ENCODE measurements at regions not wholly inside any gene's neighbourhood (a gene's known extent, or its start where the extent isn't known, plus 50 kb on each side); places are given as distances from the start of the nearest gene placed in this dataset.

GRCh38 chr5:168147106-168147505 lies 144.3 kb upstream of the WWC1 start:
- H3K36me3 Mint-ChIP-seq, result no peaks in the 10 kb centered on the region
- H3K4me3 Mint-ChIP-seq, result no peak overlapping the region
- H4K20me1 ChIP-seq (ENCODE audit: insufficient read depth, low read length), result no peaks in the 10 kb centered on the region
- no peaks in the 10 kb centered on the region for H3K9me3 Mint-ChIP-seq
- no peak overlapping the region for H3K4me3 ChIP-seq (replicated peaks in 1 of 3; ENCODE audit: low read depth in 2 of 3, low read length in 3 of 3)
- no peak overlapping the region for H3K27ac ChIP-seq (ENCODE audit: low read depth in 1 of 2, low read length in 2 of 2)
- peaks cover 0 to 6% (median 2%) of the 10 kb centered on the region in 3 donors for H3K27me3 Mint-ChIP-seq (ENCODE audit: low read depth in 3 of 3)
- H3K4me2 ChIP-seq (replicated peaks; ENCODE audit: extremely low read depth, low read length, poor library complexity, severe bottlenecking), result no peak overlapping the region
- no peak for TF ChIP-seq CTCF (IDR thresholded peaks at IDR 0.05)
- intact Hi-C loops (cut with micrococcal nuclease), result no loop called here
- 86% methylated on average over 4 of the region's 8 CpGs for WGBS (ENCODE audit: insufficient coverage)
- no peaks in the 10 kb centered on the region for H3K9me3 ChIP-seq (replicated peaks in 1 of 2; ENCODE audit: control insufficient read depth in 1 of 2, insufficient read depth in 1 of 2, low read length in 2 of 2)
- H3K79me2 ChIP-seq (ENCODE audit: insufficient read depth, low read length), result no peaks in the 10 kb centered on the region
- H3K9ac ChIP-seq (ENCODE audit: insufficient read depth, low read length, poor library complexity, severe bottlenecking), result no peak overlapping the region
- peaks cover 7 to 11% of the 10 kb centered on the region in 2 donors for H3K4me1 ChIP-seq (ENCODE audit: control insufficient read depth in 1 of 2, insufficient read depth in 2 of 2, low read length in 2 of 2)
- H3K36me3 ChIP-seq (replicated peaks in 1 of 2; ENCODE audit: control insufficient read depth in 1 of 2, insufficient read depth in 2 of 2, low read length in 2 of 2), result no peaks in the 10 kb centered on the region
- no peaks in the 10 kb centered on the region for H3K27me3 ChIP-seq (ENCODE audit: control insufficient read depth in 2 of 2, insufficient read depth in 2 of 2, low read length in 2 of 2)
- no peak for DNase-seq
- H3K27ac Mint-ChIP-seq, result no peak overlapping the region
- H2AFZ ChIP-seq (ENCODE audit: insufficient read depth, low read depth, low read length, poor library complexity, severe bottlenecking), result no peak overlapping the region
- H3K4me1 Mint-ChIP-seq, result peaks cover 14% of the 10 kb centered on the region

GRCh38 chr5:168147568-168148360 lies 143.7 kb upstream of the WWC1 start:
- Mint-ChIP-seq H3K36me3 (no peaks in the 10 kb centered on the region), H3K27me3 (ENCODE audit: low read depth in 3 of 3) (peaks cover 0 to 6% (median 2%) of the 10 kb centered on the region in 3 donors), H3K4me1 (peaks cover 12% of the 10 kb centered on the region), H3K27ac (no peak overlapping the region), H3K4me3 (no peak overlapping the region), H3K9me3 (no peaks in the 10 kb centered on the region)
- 98% methylated on average over 7 of the region's 10 CpGs for WGBS (ENCODE audit: insufficient coverage)
- Histone ChIP-seq H3K27me3 (ENCODE audit: control insufficient read depth in 2 of 2, insufficient read depth in 2 of 2, low read length in 2 of 2) (no peaks in the 10 kb centered on the region), H3K9me3 (replicated peaks in 1 of 2; ENCODE audit: control insufficient read depth in 1 of 2, insufficient read depth in 1 of 2, low read length in 2 of 2) (no peaks in the 10 kb centered on the region), H3K79me2 (ENCODE audit: insufficient read depth, low read length) (no peaks in the 10 kb centered on the region), H3K9ac (ENCODE audit: insufficient read depth, low read length, poor library complexity, severe bottlenecking) (no peak overlapping the region), H3K4me1 (ENCODE audit: control insufficient read depth in 1 of 2, insufficient read depth in 2 of 2, low read length in 2 of 2) (peaks cover 6 to 10% of the 10 kb centered on the region in 2 donors), H3K36me3 (replicated peaks in 1 of 2; ENCODE audit: control insufficient read depth in 1 of 2, insufficient read depth in 2 of 2, low read length in 2 of 2) (no peaks in the 10 kb centered on the region), H3K4me3 (replicated peaks in 1 of 3; ENCODE audit: low read depth in 2 of 3, low read length in 3 of 3) (no peak overlapping the region), H2AFZ (ENCODE audit: insufficient read depth, low read depth, low read length, poor library complexity, severe bottlenecking) (no peak overlapping the region), H3K27ac (ENCODE audit: low read depth in 1 of 2, low read length in 2 of 2) (no peak overlapping the region), H4K20me1 (ENCODE audit: insufficient read depth, low read length) (no peaks in the 10 kb centered on the region), H3K4me2 (replicated peaks; ENCODE audit: extremely low read depth, low read length, poor library complexity, severe bottlenecking) (no peak overlapping the region)
- intact Hi-C loops (cut with micrococcal nuclease), result no loop called here
- no peak for TF ChIP-seq CTCF (IDR thresholded peaks at IDR 0.05)
- no peak for DNase-seq

All from CD14-positive monocyte (primary cell).